Activated CD4-positive, alpha-beta T cell treated with anti-CD3 and anti-CD28 coated beads for 36 hours (primary cell): ENCODE measurements at regions not wholly inside any gene's neighbourhood (a gene's known extent, or its start where the extent isn't known, plus 50 kb on each side); places are given as distances from the start of the nearest gene placed in this dataset.

Source experiments
- ATAC-seq: fragments of 200-7000 bp; cut with Tn5 transposase; one replicate; pipeline ENCODE4 v1.10.0; 2021; ENCODE audit warnings: mild to moderate bottlenecking, moderate library complexity
- CTCF ChIA-PET: fragments of 350-600 bp; sonication (Branson Sonifier 250); formaldehyde crosslinking; loops from one replicate; lab custom pipeline; 2021; ENCODE audit warnings: antibody characterized with exemption; lab: Charles Lee
- POLR2A ChIA-PET: fragments of 350-600 bp; sonication (Branson Sonifier 250); formaldehyde crosslinking; loops from one replicate; lab custom pipeline; 2021; ENCODE audit warnings: antibody characterized with exemption, inconsistent platforms; lab: Charles Lee
- DNase-seq: peaks from one replicate; pipeline ENCODE4 v3.0.0-alpha.2; 2020
- H3K27ac Mint-ChIP-seq: one replicate; pipeline ENCODE4 v1.8.0; 2021; ENCODE audit warnings: mixed read lengths
- H3K27me3 Mint-ChIP-seq: one replicate; pipeline ENCODE4 v1.8.0; 2021; ENCODE audit warnings: mixed read lengths
- H3K36me3 Mint-ChIP-seq: one replicate; pipeline ENCODE4 v1.8.0; 2021; ENCODE audit warnings: low read depth, mixed read lengths
- H3K4me1 Mint-ChIP-seq: one replicate; pipeline ENCODE4 v1.8.0; 2021; ENCODE audit warnings: mixed read lengths
- H3K4me3 Mint-ChIP-seq: one replicate; pipeline ENCODE4 v1.8.0; 2021; ENCODE audit warnings: mild to moderate bottlenecking, moderate library complexity, mixed read lengths
- H3K9me3 Mint-ChIP-seq: one replicate; pipeline ENCODE4 v1.8.0; 2021; ENCODE audit warnings: low read depth, mixed read lengths
- intact Hi-C, 2 experiments: fragments of 100-400 bp; cut with DNase I in 1 of 2; cut with micrococcal nuclease in 1 of 2; formaldehyde crosslinking; loops; one replicate each; pipeline versions ENCODE4 v1.14.2 to v1.15.1; 2022 to 2024; cut with DNase I, micrococcal nuclease

DNA sequence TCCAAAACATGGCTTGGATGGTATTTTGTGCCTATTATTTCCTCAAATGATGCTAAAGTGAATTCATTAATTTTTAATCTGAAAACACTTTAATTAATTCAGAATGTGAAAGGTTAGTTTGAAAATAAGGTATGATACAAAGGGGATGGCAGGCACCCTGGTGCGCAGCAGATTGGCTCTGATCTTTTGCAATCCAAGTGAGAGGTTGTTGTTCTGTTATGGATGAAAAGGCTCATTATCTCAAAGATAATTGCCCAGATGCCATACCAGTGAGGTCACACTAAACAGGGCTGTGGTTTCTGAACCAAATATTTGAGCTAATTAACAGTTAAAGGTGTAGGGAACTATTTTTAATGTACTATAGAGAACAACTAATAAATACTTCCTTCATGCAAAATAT lies 504.9 kb downstream of the RAPGEF2 start:
- intact Hi-C loops, result no loop called here
- no peaks in the 10 kb centered on the region for H3K36me3 Mint-ChIP-seq
- ATAC-seq (no peak), DNase-seq (no peak)
- peaks cover 2% of the 10 kb centered on the region for H3K9me3 Mint-ChIP-seq
- no peak overlapping the region for H3K4me3 Mint-ChIP-seq
- H3K4me1 Mint-ChIP-seq, result no peaks in the 10 kb centered on the region
- ChIA-PET POLR2A (no interaction called here), CTCF (no interaction called here)
- no peak overlapping the region for H3K27ac Mint-ChIP-seq
- no peaks in the 10 kb centered on the region for H3K27me3 Mint-ChIP-seq

DNA sequence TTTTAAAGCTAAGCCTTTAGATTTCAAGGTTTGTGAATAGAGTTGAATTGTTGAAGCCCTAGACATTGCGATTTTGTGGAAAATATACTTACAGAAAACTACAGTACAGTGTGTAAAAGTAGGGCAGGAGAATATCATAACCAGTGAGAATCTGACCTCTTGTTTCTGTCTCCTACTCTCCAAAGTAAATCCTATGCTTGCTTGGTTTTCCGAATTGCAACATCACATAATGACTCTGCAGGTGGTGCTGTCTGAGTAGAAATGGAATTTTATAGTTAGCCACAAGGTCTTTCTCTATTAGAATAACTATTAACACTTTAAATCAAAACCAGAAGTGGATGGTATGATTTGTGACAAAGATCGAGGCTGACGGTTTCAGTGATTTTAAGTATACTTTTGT lies 505.6 kb downstream of the RAPGEF2 start:
- ChIA-PET CTCF (no interaction called here), POLR2A (no interaction called here)
- ATAC-seq (no peak), DNase-seq (no peak)
- Mint-ChIP-seq H3K4me3 (no peak overlapping the region), H3K4me1 (no peaks in the 10 kb centered on the region), H3K36me3 (no peaks in the 10 kb centered on the region), H3K9me3 (peaks cover 2% of the 10 kb centered on the region), H3K27ac (no peak overlapping the region), H3K27me3 (no peaks in the 10 kb centered on the region)
- intact Hi-C loops, result no loop called here

DNA sequence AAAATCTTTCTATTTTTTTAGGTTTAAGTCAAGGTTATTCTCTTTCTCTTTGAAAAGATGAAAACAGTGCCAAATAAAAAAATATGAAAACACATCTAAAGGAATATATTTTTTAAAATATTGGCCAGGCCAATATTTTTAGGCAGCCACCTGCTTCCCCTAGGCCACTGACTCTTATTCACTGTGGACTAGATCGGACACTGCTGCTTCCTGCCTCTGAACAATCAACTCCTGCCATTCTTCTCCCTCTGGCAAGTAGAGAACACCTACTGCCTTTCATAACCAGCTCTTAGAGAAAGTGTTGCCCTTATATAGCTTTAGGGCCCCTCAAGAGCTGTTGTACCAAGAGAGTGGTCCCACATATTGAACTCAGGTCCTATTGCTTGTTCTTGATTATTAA lies 529.2 kb downstream of the RAPGEF2 start:
- H3K4me1 Mint-ChIP-seq, result no peaks in the 10 kb centered on the region
- H3K4me3 Mint-ChIP-seq, result no peak overlapping the region
- ChIA-PET POLR2A (no interaction called here), CTCF (no interaction called here)
- no peak for ATAC-seq
- no peaks in the 10 kb centered on the region for H3K36me3 Mint-ChIP-seq
- H3K27ac Mint-ChIP-seq, result no peak overlapping the region
- intact Hi-C loops, result no loop called here
- no peak for DNase-seq
- H3K27me3 Mint-ChIP-seq, result no peaks in the 10 kb centered on the region
- H3K9me3 Mint-ChIP-seq, result peaks cover 2% of the 10 kb centered on the region

DNA sequence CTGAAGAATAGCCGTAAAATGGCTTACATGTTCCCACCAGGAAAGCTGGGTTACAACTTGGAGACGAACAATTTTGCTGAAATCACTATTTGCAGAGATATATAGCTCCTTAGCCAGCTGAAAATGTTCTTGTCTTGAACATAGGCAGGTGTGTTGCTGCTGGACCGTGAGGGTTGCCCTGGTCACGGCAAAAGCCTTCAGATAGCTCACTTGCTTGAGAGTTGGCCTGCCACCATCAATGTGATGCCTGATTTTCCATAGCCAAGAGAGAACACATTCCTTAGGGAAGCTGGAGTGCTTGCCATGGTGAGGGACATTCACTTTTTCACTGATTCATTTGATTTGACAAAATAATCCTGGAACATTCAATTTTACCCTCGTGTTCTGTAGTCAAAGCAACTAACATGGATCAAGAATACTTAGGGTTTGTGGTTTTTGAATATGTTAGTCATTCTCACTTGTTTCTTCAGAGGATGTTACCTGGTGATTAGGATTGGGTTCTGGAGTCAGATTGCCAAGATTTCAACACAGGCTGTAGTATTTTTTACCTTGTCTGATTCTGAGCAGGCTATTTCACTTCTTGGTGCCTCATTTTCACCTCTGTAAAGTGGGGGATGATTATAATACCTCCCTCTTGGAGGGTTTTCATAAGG lies 536.9 kb downstream of the RAPGEF2 start:
- CTCF ChIA-PET, result no interaction called here
- intact Hi-C loops, result no loop called here
- DNase-seq (no peak), ATAC-seq (no peak)
- Mint-ChIP-seq H3K9me3 (peaks cover 4% of the 10 kb centered on the region), H3K4me3 (no peak overlapping the region), H3K27me3 (no peaks in the 10 kb centered on the region), H3K4me1 (no peaks in the 10 kb centered on the region), H3K36me3 (no peaks in the 10 kb centered on the region), H3K27ac (no peak overlapping the region)
- POLR2A ChIA-PET, result no interaction called here

DNA sequence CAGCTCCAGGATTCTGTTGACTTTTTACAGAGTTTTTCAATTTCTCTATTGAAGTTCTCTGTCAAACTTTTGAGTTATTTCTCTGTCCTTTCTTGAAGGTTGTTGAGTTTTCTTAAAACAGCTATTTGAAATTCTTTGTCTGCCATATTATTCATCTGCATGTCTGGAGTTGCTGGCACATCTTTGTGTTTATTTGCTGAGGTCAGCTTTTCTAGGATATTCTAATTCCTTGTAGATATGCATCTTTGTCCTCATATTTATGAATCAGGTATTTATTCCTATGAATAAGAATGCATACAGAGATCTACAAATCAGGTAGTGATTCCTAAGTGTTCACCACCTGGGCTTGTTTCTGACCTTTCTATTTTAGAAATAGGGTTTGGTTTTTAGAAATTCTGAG lies 546.4 kb downstream of the RAPGEF2 start:
- no peak for DNase-seq
- ChIA-PET POLR2A (no interaction called here), CTCF (no interaction called here)
- intact Hi-C loops, result no loop called here
- H3K27ac Mint-ChIP-seq, result no peak overlapping the region
- no peaks in the 10 kb centered on the region for H3K27me3 Mint-ChIP-seq
- no peak for ATAC-seq
- no peaks in the 10 kb centered on the region for H3K4me1 Mint-ChIP-seq
- peaks cover 5% of the 10 kb centered on the region for H3K9me3 Mint-ChIP-seq
- no peak overlapping the region for H3K4me3 Mint-ChIP-seq
- H3K36me3 Mint-ChIP-seq, result no peaks in the 10 kb centered on the region

DNA sequence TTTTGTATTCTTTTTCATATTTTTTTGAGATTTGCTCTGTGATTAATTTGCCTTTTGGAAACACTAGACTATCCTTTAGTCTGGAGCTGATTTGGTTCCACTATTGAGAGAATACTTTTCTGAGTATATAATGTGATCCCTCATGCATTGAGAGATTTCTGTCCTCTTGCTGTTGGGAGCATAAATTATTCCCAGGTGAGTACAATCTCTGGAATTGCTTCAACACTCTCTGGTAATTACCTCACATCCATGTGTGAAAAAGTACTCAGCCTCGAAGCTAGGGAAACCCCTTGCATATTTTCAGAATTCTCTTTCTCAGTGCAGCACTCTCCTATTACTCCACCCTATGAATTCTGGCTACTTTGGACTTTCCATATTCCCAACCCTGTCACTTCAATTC lies 550.0 kb downstream of the RAPGEF2 start:
- CTCF ChIA-PET, result no interaction called here
- H3K4me1 Mint-ChIP-seq, result no peaks in the 10 kb centered on the region
- ATAC-seq, result no peak
- no peaks in the 10 kb centered on the region for H3K36me3 Mint-ChIP-seq
- intact Hi-C loops, result no loop called here
- no peaks in the 10 kb centered on the region for H3K27me3 Mint-ChIP-seq
- no peak overlapping the region for H3K27ac Mint-ChIP-seq
- POLR2A ChIA-PET, result no interaction called here
- DNase-seq, result no peak
- no peak overlapping the region for H3K4me3 Mint-ChIP-seq
- peaks cover 5% of the 10 kb centered on the region for H3K9me3 Mint-ChIP-seq

DNA sequence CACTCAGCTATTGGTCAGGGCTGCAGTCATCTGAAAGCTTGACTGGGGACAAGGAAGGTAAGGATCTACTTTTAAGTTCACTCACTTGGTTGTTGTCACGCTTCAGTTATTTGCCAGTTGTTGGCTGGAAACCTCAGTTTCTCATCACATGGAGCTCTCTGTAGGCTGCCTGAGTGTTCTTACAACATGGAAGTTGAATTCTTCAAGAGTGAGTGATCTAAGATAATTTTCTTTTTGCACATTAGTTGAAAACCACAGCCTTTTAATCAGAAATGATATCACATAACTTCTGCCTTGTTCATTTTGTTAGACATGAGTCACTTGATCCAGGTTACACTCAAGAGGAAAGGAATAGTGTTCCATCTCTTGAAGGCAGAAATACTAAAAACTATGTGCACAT lies 552.7 kb downstream of the RAPGEF2 start:
- DNase-seq (no peak), ATAC-seq (no peak)
- Mint-ChIP-seq H3K36me3 (no peaks in the 10 kb centered on the region), H3K27ac (no peak overlapping the region), H3K4me3 (no peak overlapping the region), H3K27me3 (no peaks in the 10 kb centered on the region), H3K9me3 (no peaks in the 10 kb centered on the region), H3K4me1 (no peaks in the 10 kb centered on the region)
- CTCF ChIA-PET, result no interaction called here
- POLR2A ChIA-PET, result no interaction called here
- intact Hi-C loops, result no loop called here

DNA sequence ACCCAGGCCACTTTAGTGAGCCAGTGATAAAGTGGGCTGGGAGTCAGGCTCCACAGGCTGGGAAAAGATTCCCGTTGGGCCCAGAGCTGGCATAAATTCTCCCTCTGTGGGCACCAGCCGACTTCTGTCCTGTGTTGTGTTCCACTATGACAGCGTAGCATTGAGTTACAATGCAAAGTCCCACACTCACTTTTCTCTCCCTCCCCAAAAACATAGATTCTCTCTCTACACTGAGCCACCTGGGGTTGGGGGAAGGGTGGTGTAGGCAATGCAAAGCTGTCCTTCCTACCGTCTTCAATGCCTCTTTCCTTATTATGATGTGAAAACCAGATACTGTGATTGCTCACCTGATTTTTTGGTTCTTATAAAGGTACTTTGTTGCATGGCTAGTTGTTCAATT lies 566.2 kb downstream of the RAPGEF2 start:
- Mint-ChIP-seq H3K4me3 (no peak overlapping the region), H3K4me1 (no peaks in the 10 kb centered on the region), H3K36me3 (no peaks in the 10 kb centered on the region), H3K27me3 (no peaks in the 10 kb centered on the region), H3K9me3 (peaks cover 6% of the 10 kb centered on the region), H3K27ac (no peak overlapping the region)
- CTCF ChIA-PET, result no interaction called here
- no peak for DNase-seq
- intact Hi-C loops, result no loop called here
- ATAC-seq, result no peak
- POLR2A ChIA-PET, result no interaction called here

DNA sequence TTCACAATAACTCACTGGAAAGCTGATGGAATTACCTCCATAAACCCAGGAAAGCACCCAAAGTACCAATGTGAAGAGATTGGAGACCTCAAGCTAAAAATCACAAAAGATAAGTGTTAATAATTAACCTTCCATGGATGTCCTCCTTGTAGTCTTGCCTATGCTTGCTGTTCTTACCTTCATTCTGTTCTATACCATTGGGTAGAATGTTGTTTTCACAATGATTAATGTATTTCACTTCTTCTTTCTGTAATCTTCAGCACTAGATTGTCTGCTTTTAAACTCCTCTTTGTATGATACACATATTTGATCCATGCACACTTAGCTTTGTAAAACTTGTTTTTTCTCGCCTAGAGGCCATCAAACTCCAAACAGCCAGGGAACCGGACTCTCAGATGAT lies 570.3 kb downstream of the RAPGEF2 start:
- ATAC-seq (no peak), DNase-seq (no peak)
- POLR2A ChIA-PET, result no interaction called here
- no peaks in the 10 kb centered on the region for H3K36me3 Mint-ChIP-seq
- H3K9me3 Mint-ChIP-seq, result peaks cover 4% of the 10 kb centered on the region
- H3K27ac Mint-ChIP-seq, result no peak overlapping the region
- CTCF ChIA-PET, result interaction anchor here (0.6 kb wide), 1 partner anchor 49 kb away, joined by 3 read pairs; no protein-coding TSS in a partner anchor
- intact Hi-C loops, result no loop called here
- H3K4me1 Mint-ChIP-seq, result no peaks in the 10 kb centered on the region
- no peaks in the 10 kb centered on the region for H3K27me3 Mint-ChIP-seq
- no peak overlapping the region for H3K4me3 Mint-ChIP-seq

DNA sequence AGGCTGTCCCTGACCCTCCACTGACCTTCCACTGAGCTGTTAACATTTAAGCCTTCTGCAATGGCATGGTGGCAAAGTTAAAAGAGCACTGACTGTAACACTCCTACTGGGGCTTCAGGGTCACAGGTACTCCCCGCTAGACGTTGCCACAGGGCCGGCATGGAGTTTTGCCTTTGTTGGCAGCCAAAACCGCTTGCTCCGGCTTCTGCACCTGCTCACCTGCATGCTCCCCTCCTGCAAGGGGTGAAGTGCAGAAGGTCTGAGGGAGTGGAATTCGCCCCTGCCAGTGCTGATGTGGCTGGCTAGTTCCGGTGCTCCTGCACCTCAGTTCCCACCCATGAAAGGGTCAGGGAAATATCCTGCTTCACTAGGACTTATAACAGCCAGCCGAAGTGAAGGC lies 571.4 kb downstream of the RAPGEF2 start:
- CTCF ChIA-PET, result no interaction called here
- Mint-ChIP-seq H3K36me3 (no peaks in the 10 kb centered on the region), H3K27ac (no peak overlapping the region), H3K27me3 (no peaks in the 10 kb centered on the region), H3K9me3 (peaks cover 4% of the 10 kb centered on the region), H3K4me1 (no peaks in the 10 kb centered on the region), H3K4me3 (no peak overlapping the region)
- DNase-seq, result no peak
- ATAC-seq, result no peak
- POLR2A ChIA-PET, result no interaction called here
- intact Hi-C loops, result no loop called here

DNA sequence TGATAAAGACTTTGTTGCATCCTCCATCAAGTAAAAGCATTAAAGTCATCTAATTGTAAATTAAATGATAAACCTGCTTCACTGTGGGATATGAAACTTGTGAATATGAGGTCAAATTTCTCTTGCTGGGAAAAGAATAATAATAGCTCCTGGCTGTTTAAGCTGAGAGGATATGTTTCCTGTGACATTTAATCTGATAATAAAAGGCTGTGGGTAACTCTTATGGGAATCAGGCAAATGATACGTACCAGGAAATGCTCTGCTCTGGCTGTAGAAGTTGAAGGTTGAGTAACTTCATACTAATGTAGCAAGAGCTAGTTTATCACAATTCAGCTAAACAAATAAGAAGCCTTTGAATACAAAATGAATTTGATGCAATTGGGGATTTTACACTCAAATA lies 574.6 kb downstream of the RAPGEF2 start:
- H3K9me3 Mint-ChIP-seq, result peaks cover 5% of the 10 kb centered on the region
- no peak overlapping the region for H3K27ac Mint-ChIP-seq
- H3K4me3 Mint-ChIP-seq, result no peak overlapping the region
- ChIA-PET POLR2A (no interaction called here), CTCF (no interaction called here)
- H3K4me1 Mint-ChIP-seq, result no peaks in the 10 kb centered on the region
- no peaks in the 10 kb centered on the region for H3K27me3 Mint-ChIP-seq
- ATAC-seq (no peak), DNase-seq (no peak)
- intact Hi-C loops, result no loop called here
- H3K36me3 Mint-ChIP-seq, result no peaks in the 10 kb centered on the region

DNA sequence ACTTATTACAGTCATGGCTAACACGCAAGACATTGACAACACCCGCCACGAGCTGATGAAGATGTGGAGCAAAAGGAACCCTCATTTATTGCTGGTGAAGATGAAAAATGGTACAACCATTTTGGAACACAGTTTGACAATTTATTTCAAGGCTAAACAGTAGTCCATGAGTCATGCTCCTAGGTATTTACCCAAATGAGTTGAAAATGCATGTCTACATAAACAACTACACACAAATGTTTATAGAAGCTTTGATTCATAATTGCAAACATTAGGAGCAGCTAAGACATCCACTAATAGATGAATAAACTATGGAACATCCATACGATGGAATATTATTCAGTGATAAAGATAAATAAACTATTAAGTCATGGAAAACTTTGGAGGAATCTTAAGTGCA lies 580.1 kb downstream of the RAPGEF2 start:
- no peak for ATAC-seq
- Mint-ChIP-seq H3K27me3 (no peaks in the 10 kb centered on the region), H3K4me3 (no peak overlapping the region), H3K27ac (no peak overlapping the region), H3K9me3 (peaks cover 5% of the 10 kb centered on the region), H3K4me1 (no peaks in the 10 kb centered on the region), H3K36me3 (no peaks in the 10 kb centered on the region)
- intact Hi-C loops, result no loop called here
- DNase-seq, result no peak
- POLR2A ChIA-PET, result no interaction called here
- CTCF ChIA-PET, result no interaction called here
